Femur (tissue), 1 donor: ENCODE measurements at regions not wholly inside any gene's neighbourhood (a gene's known extent, or its start where the extent isn't known, plus 50 kb on each side); places are given as distances from the start of the nearest gene placed in this dataset.

ENCODE experiments used
- DNase-seq: peaks from one replicate; pipeline ENCODE4 v3.0.0-alpha.2; 2017

DNA sequence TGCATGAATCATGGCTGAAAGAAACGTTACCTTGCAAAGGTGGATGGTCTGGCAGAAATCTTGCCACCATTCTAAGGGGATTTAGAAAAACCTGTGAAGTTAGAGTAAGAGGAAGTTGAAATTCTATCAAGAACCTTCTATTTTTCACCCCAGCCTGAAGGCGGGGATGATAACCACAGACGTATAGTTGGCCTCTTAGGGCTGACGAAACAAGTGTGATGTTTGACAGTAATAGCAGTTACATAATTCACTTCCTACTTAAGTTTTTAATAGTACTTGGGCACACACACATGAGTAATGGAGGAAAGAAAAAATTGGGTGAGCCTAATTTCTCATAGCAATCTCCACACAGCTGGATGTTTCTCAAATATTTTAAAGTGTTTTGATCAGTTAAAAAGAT lies 336.6 kb upstream of the SALL3 start:
- no peak for DNase-seq

DNA sequence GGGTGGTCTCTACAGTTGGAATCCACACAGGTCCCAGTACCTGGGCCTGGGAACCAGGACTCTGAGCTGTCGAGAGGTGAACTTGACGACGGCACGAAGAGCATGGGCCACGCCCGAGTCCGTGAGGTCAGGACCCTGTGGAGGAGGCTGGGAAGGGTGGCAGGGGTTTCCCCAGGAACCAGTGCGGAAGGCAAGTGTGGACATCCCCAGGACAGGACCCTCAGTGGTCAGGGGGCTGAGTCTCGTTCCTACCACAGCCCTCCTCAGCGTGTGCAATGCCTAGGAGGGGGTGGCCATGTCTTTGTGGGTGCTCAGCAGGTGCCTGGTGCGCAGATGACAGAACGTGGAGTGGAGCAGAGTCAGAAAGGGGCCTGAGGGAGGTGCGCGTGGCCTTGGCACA lies 335.6 kb upstream of the SALL3 start:
- no peak for DNase-seq

DNA sequence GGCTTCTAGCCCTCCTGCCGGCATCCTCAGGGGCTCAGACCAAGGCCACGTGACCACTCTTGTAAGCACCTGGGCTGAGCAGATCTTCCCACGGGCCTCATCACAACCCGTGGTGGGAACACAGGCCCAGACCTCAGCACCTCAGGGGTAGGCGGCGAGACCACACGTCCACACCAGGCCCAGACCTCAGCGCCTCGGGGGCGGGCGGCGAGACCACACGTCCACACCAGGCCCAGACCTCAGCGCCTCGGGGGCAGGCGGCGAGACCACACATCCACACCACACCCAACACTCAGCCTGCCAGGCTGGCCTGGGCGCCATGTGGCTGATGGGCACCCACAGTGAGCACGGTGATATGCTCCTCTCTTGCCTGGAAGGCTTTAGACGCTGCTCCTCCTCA lies 334.4 kb upstream of the SALL3 start:
- no peak for DNase-seq

DNA sequence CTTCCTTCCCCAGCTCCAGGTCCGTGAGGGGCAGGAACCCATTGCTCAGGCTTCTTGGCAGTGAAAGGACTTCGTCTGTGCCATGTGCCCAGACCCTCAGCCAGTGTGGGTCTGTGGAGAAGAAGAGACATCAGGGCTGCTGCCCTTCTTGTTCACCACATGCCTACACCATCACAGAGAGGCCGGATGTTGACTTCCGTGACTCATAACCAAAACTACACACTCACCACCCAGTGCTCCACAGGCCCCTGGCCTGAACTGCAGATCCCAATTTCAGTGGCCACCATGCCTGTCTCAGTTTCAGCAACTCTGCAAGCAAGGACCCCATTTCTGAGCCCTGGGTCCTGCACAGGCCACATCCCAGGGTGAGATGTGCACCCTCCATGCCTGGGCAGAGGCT lies 332.6 kb upstream of the SALL3 start:
- no peak for DNase-seq

DNA sequence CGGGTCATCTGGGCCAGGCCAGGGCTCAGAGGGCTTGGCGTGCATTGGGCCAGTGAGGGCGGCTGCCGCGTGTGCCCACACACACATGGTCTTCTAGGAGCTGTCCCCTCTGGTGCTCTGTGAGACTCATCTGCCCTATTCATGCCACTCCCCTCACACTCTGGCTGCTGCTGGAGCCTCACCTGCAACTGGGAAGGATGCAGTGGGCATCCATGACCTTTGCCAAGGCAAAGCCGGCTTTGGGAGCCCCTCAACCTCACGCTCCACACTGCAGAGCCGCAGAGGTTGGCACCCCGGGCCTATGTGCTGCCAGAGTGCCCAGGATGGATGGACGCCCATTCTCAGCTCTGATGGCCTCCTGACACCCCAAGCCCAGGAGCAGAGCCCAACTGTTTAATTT lies 330.2 kb upstream of the SALL3 start:
- DNase-seq: no peak

DNA sequence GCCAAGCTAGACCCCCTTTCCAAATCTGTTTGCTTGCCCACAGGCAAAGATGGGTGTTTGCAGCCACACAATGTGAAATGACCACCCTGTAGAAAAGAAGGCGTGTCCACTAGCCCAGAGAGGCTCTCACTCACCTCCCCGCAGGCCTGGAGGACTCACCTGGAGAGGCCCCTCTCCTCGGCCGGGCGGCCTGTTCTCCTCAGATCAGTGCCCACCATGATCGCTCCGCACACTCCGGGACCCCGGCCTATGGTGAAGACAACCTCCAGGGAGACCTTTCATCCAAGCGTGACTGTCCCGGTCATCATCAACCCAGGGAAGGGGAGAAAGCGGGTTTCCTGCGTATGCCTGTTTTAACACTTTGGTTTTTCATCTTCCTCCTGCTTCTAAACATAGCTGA lies 328.7 kb upstream of the SALL3 start:
- DNase-seq: no peak

DNA sequence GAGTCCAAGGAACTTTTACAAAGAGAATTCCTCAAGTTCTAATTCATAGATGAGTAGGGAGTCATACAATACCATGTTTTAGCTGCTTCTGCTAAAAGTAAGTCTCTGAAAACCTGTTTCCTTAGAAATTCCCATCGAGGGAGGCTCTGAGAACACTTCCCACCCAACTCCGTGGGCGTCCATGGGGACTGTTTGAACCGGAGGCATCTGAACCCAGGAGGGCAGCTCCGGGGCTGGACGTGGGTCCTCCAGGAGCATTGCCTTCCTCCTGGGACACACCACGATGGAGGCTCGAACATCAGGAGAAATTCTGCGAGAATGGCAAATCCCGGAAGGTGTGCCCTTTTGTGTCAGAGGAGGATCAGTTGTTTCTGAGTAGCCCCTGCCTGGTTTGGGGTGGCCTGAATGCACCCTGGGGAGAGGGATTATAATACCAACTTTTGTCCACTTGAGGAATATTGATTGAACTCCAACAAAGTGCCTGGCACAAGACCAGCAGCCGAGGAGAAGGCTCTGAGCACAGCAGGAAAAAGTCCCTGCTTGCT lies 327.5 kb upstream of the SALL3 start:
- DNase-seq: no peak

DNA sequence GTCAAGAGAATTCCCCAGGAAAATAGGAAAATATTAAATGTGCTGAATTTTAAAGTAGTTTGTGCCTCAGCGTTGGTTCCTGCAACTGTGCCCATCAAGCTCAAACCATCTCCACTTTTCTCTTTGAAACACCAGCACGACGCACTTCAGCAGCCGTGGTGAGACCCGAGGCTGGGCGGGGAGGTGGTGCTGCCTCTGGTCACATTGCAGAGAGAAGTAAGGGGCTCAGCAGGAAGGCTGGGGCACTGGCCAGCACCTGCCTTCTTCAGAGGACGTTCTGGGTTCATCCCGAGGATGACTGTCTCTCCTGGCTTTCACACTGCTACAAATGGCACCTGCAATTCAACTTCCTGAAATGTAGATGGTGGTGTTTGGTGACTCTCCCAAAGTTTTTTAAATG lies 323.7 kb upstream of the SALL3 start:
- no peak for DNase-seq

DNA sequence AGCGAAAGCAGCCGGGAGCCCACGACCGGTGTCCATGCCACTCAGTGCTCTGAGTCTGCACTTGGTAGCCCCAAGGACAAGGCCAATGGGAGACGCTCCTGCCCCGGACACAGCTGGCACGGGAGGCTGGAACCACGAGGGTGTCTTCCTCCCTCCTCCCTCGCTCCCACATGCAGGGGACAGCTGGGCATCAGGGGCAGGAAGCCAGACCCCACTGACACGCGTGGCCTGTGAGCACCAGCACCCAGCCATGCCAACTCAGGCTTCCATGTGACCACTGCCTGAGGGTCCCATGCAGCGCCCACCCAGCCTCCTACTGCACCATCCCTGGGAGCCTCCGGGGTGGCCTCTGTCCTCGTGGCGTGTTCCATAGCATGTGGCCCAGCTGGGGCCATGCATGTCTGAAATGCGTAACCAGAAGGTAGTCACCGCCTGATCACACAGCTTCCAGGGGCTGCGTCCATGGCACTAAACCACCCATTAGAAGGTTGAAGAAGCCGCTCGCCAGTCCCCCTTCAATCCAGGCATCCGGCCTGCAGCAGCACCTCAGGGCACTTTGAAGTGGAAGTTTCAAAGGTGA lies 323.2 kb upstream of the SALL3 start:
- no peak for DNase-seq

DNA sequence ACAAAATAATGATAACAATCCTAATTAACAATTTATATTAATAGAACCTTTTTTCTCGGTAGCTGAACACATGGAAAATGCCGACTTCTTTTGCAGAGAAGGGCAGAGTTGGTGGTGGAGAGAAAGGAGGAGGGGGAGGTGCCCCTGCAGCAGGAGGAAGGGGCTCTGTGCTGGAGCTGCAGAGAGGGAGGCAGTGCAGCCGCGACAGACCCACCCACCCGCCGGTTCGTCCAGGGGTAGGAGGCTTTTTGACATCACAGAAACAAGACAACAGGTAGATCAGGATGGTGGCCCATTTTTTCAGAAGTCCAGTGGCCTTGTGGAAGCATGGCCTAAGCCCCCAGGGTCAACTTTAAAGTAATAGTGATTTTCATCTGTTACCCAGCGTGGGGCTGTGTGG lies 321.1 kb upstream of the SALL3 start:
- no peak for DNase-seq

DNA sequence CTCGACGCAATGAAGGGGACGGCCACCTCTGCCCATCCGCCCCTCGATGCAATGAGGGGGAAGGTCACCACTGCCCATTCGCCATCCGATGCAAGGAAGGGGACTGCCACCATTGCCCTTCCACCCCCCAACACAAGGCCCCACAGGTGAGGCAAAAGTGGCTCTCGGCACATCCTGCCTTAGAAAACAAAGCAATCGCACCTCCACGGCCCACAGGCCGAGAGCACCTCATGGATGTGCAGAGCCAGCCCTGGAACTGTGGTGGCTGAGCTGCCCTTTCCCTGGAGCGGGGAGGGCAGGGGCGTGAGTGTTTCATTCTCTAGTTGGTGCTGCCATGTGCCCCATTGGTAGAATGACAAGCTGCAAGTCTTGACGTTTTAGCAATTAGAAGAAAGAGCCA lies 320.6 kb upstream of the SALL3 start:
- DNase-seq: no peak

DNA sequence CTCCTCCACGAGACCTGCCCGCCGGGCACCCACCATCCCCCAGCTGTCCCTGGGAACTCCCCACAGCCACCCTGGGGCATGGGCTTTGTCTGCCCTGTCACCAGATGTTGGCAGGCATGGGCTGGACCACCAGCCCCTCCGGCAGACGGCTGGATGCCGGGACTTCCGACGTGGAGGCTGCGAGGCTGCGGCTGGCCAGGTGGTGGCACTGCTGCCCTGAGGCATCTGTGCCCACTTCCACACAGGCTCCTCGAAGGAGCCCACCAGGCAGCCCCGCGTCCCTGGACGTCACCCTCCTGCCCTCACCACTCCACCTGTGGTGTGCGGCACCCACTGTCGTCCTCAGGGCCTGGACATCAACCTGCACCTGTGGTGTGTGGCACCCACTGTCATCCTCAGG lies 319.9 kb upstream of the SALL3 start:
- no peak for DNase-seq

DNA sequence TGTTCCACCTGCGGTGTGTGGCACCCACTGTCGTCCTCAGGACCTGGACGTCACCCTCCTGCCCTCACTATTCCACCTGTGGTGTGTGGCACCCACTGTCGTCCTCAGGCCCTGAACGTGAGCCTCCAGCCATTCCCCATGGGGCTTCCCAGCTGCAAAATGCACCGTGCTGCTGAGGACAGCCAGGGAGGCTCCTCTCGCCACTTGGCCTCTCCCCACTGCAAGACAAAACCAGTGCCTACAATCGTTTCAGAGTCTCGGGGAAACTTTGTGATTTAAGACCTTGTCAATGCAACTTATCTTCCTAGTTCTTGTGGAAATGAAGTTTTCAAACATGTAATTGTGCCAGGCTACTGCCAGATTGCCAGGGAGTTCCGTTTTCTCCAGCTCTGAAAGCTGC lies 319.3 kb upstream of the SALL3 start:
- DNase-seq: no peak

DNA sequence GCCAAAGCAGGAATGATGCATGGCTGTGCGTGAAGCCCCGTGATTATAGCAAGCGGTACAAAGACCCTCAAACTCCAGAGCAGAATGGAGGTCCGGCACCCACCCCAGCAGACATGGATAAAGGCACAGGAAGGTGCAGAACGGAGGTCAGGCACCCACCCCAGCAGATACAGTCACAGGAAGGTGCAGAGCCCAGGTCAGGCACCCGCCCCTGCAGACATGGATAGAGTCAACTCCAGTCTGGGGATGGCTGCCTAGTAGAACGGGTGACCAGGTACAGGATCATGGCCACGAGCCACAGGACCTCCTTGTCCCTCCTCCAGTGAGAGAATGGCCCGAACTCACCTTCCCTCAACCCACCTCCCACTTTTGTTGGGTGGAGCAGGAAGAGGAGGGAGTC lies 318.3 kb upstream of the SALL3 start:
- no peak for DNase-seq

DNA sequence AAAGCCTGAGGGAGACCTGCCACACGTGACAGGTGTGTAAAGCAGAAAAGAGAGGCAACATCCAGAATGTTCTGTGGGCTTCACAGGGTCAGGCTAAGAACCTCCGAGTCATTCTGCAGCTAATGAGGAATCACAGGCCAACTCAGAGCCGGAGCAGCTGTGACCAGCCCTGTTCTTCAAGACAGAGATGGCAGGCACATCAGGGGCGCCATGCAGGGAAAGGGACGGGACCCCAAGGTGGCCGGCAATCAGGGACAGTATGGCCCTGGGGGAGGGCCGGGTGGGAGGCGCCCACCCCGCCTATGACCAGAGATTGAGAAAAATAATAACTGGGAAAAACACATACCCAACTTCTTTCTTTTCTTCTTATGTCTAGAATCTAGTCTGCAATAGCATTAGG lies 316.7 kb upstream of the SALL3 start:
- DNase-seq: no peak

DNA sequence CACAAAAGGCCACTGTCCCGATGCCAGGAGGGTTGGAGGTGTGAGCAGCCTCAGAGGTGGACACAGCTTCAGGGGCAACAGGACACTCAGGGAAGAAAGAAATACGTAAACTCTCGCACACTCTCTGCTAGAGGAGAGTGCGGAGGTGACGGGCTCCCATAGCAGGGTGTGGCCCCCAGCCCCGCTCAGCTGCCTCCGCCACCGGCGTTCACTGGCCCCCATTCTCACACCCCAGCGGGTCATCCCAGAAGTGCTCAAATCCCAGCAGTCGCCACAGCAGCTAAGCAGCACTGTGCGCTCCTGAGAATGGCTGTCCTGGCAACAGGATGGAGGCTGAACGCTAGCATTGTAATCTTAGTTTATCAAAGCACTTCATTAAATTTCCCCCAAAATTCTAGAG lies 315.6 kb upstream of the SALL3 start:
- DNase-seq: no peak

DNA sequence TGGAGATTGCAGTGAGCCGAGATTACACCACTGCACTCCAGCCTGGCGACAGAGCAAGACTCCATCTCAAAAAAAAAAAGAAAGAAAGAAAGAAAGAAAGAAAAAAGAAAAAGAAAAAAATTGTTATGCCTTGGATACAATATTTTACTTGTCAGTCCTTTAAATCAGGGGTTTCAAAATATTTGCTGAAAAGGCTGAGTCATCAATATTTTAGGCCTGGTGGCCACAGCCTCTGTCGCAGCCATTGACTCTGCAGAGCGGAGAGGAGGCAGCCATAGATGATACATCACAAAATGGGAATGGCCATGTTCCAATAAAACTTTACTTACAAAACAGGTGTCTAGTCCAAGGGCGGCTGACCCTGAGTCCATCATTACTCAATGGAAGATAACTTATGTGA lies 314.8 kb upstream of the SALL3 start:
- DNase-seq: no peak

DNA sequence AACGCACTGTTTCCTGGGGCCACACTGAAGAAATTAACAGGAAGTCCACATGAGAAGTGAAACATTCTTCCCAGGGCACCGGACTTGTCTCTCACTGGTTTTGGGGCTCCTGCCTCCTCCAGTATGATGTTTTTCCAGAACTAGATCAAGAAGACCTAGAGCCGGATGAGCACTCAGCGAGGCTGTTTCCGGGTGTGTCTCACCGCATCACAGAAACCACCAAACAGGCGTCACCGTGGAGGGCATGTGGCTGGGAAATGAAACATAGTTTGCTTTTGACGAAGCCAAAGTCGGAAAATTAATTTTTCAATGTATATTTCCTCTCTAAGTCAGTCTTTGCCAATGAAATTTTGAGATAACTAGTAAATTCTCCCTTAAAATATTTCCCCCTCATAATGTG lies 314.0 kb upstream of the SALL3 start:
- DNase-seq: no peak

DNA sequence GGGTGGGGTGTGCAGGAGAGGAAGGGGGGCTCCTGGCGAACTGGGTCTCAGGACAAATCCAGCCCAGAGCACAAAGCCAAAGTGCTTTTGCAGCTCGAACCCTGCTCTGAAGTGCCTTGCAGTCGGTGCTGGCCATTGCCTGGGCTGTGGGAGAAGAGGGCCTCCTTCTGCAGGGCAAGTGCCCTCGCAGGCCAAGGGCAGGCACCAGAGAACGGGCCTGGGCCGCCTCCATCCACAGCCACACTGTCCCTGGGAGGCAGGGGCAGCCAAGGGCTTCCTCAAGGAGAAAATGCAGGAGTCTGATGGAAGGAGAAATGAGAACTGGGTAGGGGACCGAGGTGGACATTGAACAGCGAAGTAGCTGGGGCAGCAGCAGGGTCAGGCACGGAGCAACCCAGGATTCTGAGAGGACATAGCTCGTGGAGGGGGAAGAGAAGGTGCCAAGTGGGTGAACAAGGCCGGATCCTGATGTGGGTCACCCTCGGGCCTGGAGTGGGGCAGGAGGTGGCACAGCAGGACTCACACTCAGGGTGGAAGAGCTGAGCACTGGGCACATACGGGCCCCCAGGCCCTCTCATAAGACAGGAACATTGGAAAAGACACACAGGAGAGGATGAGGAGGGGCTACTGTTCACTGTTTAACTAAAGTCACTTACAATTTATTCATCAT lies 312.8 kb upstream of the SALL3 start:
- no peak for DNase-seq

DNA sequence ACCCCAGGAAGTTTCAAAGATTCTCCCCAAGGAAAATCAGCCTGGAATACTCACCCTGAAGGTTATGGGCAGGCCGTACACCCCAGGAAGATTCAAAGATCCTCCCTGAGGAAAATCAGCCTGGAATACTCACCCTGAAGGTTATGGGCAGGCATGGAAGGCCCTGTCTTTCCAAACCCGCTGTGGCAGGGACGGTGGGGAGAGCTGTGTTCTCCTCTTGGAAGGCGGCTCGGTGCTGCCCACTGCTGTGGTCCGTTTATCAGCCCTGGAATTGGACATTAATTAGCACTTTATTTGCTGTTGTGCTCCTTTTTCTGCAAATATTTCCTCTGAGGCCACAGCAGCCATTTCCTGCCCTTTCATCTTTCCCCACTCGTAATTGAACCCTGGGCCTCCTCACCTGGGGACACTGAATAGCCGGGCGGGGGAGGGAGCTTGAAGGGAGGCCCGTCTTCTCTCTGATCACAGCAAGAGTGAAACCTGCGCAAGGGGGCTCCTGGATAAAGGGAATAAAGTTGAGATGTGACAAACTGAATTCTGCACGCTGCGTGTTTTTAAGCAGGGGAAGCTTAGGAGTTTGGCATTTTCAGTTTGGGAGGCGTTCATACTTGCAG lies 308.7 kb upstream of the SALL3 start:
- DNase-seq: no peak

DNA sequence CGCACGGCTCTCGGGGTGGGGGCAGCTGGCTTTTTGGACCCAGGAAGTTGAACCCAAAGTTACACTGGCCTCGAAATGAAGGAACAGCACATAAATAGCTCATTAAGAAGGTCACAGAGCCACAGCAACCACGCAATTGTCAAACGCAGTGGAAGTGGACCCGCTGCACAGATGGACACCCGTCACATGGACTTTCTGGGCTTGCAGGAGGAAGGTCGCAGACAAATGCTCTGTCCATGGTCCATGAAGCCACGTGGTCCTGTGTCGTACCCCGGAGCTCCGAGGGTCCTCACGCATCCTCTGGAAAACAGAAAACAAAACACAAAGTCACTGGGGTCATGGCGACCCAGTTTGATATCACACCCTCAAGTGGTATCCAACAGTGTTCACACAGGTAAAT lies 308.1 kb upstream of the SALL3 start:
- no peak for DNase-seq

DNA sequence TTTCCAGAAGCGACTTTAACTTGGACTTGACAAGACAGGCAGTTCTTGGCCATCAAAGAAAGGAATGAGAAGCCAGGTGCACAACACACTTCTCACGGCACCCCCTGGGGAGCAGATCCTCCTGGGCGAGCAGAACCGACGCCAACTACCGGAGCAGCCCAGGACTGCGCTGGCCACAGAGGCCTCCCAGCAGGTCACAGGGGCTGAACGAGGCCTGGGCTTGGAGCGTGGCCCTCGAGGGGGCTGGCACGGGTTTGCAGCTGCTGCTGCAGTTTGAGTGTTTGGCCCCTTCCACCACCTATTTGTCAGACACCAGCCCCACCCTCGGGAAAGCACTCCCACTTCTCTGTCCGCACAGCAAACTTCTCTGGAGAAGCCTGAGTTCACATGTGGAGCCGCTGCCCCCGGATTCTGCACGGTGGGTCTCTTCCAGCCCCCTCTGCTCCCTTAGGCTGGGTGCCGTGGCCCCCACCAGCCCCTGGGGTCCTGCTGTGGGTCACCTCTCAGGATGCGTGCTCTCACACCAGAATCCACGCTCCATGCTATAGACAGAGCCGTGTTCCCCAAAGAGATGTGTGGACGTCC lies 306.7 kb upstream of the SALL3 start:
- DNase-seq: no peak

DNA sequence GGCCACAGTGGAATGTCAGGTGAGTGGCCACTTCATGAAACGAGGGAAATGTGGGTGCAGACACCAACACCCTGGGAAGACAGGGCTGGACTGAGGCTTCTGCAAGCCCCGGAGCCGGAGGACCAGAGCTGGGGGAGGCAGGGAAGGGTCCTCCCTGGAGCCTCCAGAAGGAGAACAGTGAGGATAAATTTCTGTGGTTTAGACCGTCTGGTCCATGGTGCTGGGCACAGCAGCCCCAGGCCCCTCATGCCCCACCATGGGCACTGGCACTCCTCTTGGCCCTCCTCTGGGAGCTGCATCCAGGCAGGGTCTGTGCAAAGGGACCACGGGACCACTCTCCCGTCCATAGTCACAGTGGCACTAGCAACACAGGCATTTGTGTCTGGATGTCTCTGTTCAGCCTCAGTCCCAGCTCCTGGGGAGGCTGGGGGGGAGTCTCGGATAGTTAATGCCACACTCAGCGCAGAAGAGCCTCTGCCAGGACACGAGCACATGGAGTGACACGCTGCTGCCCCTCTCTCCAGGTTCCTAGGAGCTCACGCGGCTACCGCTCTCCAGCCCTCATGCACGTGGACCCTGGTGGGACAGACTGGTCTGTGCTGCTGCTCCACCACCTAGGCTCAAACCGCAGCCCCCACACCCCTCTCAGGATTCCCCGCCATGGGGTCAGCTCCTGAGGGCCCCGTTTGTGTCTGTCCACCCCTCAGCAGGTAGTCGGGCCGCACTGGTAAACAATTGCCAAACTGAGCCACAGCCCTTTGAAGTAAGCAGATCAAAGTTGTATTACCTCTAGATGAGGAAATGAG lies 305.9 kb upstream of the SALL3 start:
- no peak for DNase-seq
